PC-9 (cell line): ENCODE measurements at regions not wholly inside any gene's neighbourhood (a gene's known extent, or its start where the extent isn't known, plus 50 kb on each side); places are given as distances from the start of the nearest gene placed in this dataset.

Experiments used
- EZH2 ChIP-seq: fragments of 200-600 bp; sonication (generic); IDR thresholded peaks from 2 replicates; pipeline ENCODE4 v1.8.0; 2017; ENCODE audit warnings: antibody characterized with exemption, low read depth
- TF ChIP-seq, protein P1 (sequence below): fragments of 200-600 bp; sonication (generic); conservative IDR thresholded peaks from 2 replicates; pipeline ENCODE4 v1.6.1; 2017; ENCODE audit warnings: mixed run types, antibody characterized with exemption, mild to moderate bottlenecking, moderate library complexity

DNA sequence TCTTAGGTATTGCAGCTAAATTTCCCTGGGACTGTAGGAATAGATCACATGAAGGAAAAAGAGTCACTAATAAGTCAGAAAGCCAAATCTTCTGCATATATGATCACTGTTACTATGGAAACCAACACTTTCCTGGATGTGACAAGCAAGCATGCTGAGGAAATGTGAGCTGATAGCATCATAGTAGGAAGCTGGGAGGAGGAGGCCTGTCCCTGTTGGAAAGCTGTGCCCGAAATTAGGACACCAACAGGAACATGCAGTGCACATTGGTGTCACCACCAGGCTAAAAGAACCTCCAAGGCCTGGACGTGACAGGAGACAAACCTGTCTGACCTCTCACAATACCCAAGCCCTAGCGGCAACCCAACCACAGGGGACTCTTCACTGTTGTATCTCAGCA is 181.9 kb upstream of the PCSK2 start:
- TF ChIP-seq, protein P1, sequence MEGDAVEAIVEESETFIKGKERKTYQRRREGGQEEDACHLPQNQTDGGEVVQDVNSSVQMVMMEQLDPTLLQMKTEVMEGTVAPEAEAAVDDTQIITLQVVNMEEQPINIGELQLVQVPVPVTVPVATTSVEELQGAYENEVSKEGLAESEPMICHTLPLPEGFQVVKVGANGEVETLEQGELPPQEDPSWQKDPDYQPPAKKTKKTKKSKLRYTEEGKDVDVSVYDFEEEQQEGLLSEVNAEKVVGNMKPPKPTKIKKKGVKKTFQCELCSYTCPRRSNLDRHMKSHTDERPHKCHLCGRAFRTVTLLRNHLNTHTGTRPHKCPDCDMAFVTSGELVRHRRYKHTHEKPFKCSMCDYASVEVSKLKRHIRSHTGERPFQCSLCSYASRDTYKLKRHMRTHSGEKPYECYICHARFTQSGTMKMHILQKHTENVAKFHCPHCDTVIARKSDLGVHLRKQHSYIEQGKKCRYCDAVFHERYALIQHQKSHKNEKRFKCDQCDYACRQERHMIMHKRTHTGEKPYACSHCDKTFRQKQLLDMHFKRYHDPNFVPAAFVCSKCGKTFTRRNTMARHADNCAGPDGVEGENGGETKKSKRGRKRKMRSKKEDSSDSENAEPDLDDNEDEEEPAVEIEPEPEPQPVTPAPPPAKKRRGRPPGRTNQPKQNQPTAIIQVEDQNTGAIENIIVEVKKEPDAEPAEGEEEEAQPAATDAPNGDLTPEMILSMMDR: no peak
- TF ChIP-seq EZH2: no peak
